DOHH2 (cell line): ENCODE measurements at regions not wholly inside any gene's neighbourhood (a gene's known extent, or its start where the extent isn't known, plus 50 kb on each side); places are given as distances from the start of the nearest gene placed in this dataset.

ENCODE experiments used
- H3F3A ChIP-seq: fragments of 200-600 bp; sonication (generic), shearing (Covaris generic); 2 replicates; pipeline ENCODE4 v1.6.0; 2016; ENCODE audit warnings: antibody characterized with exemption, mild to moderate bottlenecking; ENCODE audit not compliant: control insufficient read depth, insufficient read depth
- H3K27ac ChIP-seq: fragments of 200-600 bp; sonication (generic); 2 replicates; pipeline ENCODE4 v1.5.1; 2014; ENCODE audit warnings: low read depth, mild to moderate bottlenecking, low read length, moderate library complexity
- H3K27me3 ChIP-seq: fragments of 200-600 bp; sonication (generic); 2 replicates; pipeline ENCODE4 v1.6.1; 2014; ENCODE audit warnings: mild to moderate bottlenecking, low read length, mixed read lengths; ENCODE audit not compliant: control insufficient read depth
- H3K36me3 ChIP-seq: fragments of 200-600 bp; sonication (generic); 2 replicates; pipeline ENCODE4 v1.6.1; 2014; ENCODE audit warnings: mild to moderate bottlenecking, low read length, moderate library complexity, mixed read lengths; ENCODE audit not compliant: control insufficient read depth
- H3K4me1 ChIP-seq: fragments of 200-600 bp; sonication (generic); 2 replicates; pipeline ENCODE4 v1.6.1; 2014; ENCODE audit warnings: mild to moderate bottlenecking, low read length, mixed read lengths; ENCODE audit not compliant: control insufficient read depth
- H3K4me2 ChIP-seq: fragments of 200-600 bp; sonication (generic); 2 replicates; pipeline ENCODE4 v1.6.0; 2014; ENCODE audit warnings: mild to moderate bottlenecking, low read length, moderate library complexity
- H3K4me3 ChIP-seq: fragments of 200-600 bp; sonication (generic); 2 replicates; pipeline ENCODE4 v1.5.1; 2014; ENCODE audit warnings: mild to moderate bottlenecking, low read length, mixed read lengths
- H3K79me2 ChIP-seq: fragments of 200-600 bp; sonication (generic); 2 replicates; pipeline ENCODE4 v1.6.1; 2014; ENCODE audit warnings: mild to moderate bottlenecking, low read length, mixed read lengths; ENCODE audit not compliant: control insufficient read depth
- H3K9me2 ChIP-seq: fragments of 200-600 bp; sonication (generic); replicated peaks from 2 replicates; pipeline ENCODE4 v1.6.1; 2014; ENCODE audit warnings: mild to moderate bottlenecking, low read length, mixed read lengths; ENCODE audit not compliant: control insufficient read depth
- H3K9me3 ChIP-seq: fragments of 200-600 bp; sonication (generic); 2 replicates; pipeline ENCODE4 v1.6.1; 2014; ENCODE audit warnings: antibody characterized with exemption, low read length, mixed read lengths; ENCODE audit not compliant: control insufficient read depth, insufficient read depth
- H4K20me1 ChIP-seq: fragments of 200-600 bp; sonication (generic); 2 replicates; pipeline ENCODE4 v1.6.0; 2014; ENCODE audit warnings: low read depth, mild to moderate bottlenecking, antibody characterized with exemption, low read length, moderate library complexity; ENCODE audit not compliant: control insufficient read depth, insufficient read depth
- CTCF ChIP-seq: fragments of 200-600 bp; sonication (generic); IDR thresholded peaks from one replicate; pipeline ENCODE4 v1.5.1; 2014; ENCODE audit warnings: antibody characterized with exemption, mild to moderate bottlenecking, low read depth, low read length; ENCODE audit not compliant: poor library complexity, severe bottlenecking
- EZH2phosphoT487 ChIP-seq: fragments of 200-600 bp; sonication (generic); IDR thresholded peaks from 2 replicates; pipeline ENCODE4 v1.6.1; 2017; ENCODE audit warnings: borderline replicate concordance, mild to moderate bottlenecking, antibody characterized with exemption, low read length, moderate library complexity, mixed read lengths

- H3F3A ChIP-seq = no peaks in the 10 kb centered on the region
- no peak overlapping the region for H3K4me3 ChIP-seq
- H4K20me1 ChIP-seq = no peaks in the 10 kb centered on the region
- H3K36me3 ChIP-seq = no peaks in the 10 kb centered on the region
- no peak overlapping the region for H3K27ac ChIP-seq
- H3K9me3 ChIP-seq = no peaks in the 10 kb centered on the region
- TF ChIP-seq CTCF = no peak
- no peak for TF ChIP-seq EZH2phosphoT487
- no peaks in the 10 kb centered on the region for H3K27me3 ChIP-seq
- no peaks in the 10 kb centered on the region for H3K79me2 ChIP-seq
- no peaks in the 10 kb centered on the region for H3K9me2 ChIP-seq
- H3K4me2 ChIP-seq = no peak overlapping the region
- H3K4me1 ChIP-seq = no peaks in the 10 kb centered on the region
These were observed 280.1 kb downstream of the PABPC4L start for GRCh38 chr4:133921280-133922195.

GRCh38 chr4:133920236-133920635 is 281.4 kb downstream of the PABPC4L start:
- H3F3A ChIP-seq = no peaks in the 10 kb centered on the region
- no peaks in the 10 kb centered on the region for H3K4me1 ChIP-seq
- no peaks in the 10 kb centered on the region for H3K36me3 ChIP-seq
- no peaks in the 10 kb centered on the region for H3K9me2 ChIP-seq
- TF ChIP-seq EZH2phosphoT487 (no peak), CTCF (no peak)
- no peaks in the 10 kb centered on the region for H3K9me3 ChIP-seq
- no peaks in the 10 kb centered on the region for H4K20me1 ChIP-seq
- no peak overlapping the region for H3K4me3 ChIP-seq
- H3K4me2 ChIP-seq = no peak overlapping the region
- no peaks in the 10 kb centered on the region for H3K79me2 ChIP-seq
- H3K27ac ChIP-seq = no peak overlapping the region
- H3K27me3 ChIP-seq = no peaks in the 10 kb centered on the region

- H3K4me3 ChIP-seq = no peak overlapping the region
- no peaks in the 10 kb centered on the region for H3K27me3 ChIP-seq
- no peak overlapping the region for H3K27ac ChIP-seq
- H3K36me3 ChIP-seq = no peaks in the 10 kb centered on the region
- H3K79me2 ChIP-seq = no peaks in the 10 kb centered on the region
- no peaks in the 10 kb centered on the region for H3K4me1 ChIP-seq
- H3K9me2 ChIP-seq = no peaks in the 10 kb centered on the region
- H4K20me1 ChIP-seq = no peaks in the 10 kb centered on the region
- TF ChIP-seq EZH2phosphoT487 (no peak), CTCF (no peak)
- H3K9me3 ChIP-seq = no peaks in the 10 kb centered on the region; the same call in 1 of the 2 replicates
- no peaks in the 10 kb centered on the region for H3F3A ChIP-seq
- H3K4me2 ChIP-seq = no peak overlapping the region
These were observed 291.4 kb downstream of the PABPC4L start for GRCh38 chr4:133910165-133910564.
